HG03103 (cell line): ENCODE measurements at regions not wholly inside any gene's neighbourhood (a gene's known extent, or its start where the extent isn't known, plus 50 kb on each side); places are given as distances from the start of the nearest gene placed in this dataset.
"Not testable (repeated sequence)": the region's sequence is repeated elsewhere in the genome, so short reads cannot be mapped to it uniquely, and the experiment has no call there.

Experiments
- ATAC-seq: cut with Tn5 transposase; IDR thresholded peaks from one replicate; pipeline ENCODE4 v1.9.1; 2021; ENCODE audit warnings: low read depth; ENCODE audit not compliant: unreplicated experiment

DNA sequence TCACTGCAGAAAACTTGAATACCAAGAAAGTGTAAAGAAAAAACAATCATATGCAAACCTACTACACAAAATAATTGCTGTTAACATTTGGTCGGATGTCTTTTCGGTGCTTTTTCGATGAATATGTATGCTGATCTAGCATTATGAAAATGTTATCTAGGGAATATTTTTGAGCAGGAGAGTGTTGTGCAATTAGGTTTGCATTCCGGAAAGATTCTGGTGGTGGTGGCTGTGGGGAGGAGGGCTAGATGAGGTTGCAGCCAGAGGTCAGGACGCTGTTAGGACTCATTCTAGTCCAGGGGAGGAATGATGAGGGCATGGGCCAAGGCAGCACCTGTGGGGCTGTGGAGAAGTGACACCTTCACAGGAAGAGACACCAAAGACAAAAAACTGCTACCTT lies 258.0 kb upstream of the ASIC2 start:
- ATAC-seq = no peak

DNA sequence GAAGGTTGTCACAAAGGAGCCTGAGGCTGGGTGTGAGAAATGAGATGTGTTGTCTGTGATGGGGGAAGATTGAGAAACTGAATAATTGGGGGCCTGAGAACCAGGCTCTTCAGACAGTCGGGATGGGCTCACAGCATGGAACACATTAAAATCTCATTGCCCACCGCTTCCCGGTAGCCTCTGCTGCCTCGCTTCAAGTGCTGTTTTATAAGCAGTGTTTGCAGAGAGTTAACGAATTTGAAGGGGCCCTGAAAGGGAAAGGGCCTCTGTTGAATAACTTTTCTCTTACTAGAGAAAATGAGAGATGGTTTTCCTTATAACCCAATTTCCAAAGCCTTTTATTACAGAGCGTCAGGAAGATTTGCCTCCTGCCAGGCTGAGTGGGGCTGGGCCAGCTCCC lies 258.8 kb upstream of the ASIC2 start:
- no peak for ATAC-seq

DNA sequence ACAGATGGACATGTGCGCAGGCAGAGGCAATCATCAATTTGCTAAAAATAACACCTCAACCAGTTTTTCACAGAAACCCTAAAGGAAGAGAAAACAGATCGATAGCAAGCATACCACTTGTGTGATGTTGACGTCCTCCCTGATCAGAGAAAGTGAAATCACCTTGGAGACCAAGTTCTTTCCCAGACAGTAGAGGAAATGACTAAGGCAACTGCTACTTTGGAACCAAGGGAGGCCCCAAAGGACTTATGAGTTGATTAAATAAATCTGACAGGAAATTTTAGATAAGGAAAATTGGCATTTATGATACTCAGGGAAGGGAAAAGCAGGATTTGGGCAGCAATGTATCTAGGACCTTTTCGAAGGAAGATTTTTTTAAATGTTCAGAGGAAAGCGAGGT lies 267.1 kb upstream of the ASIC2 start:
- ATAC-seq = no peak

DNA sequence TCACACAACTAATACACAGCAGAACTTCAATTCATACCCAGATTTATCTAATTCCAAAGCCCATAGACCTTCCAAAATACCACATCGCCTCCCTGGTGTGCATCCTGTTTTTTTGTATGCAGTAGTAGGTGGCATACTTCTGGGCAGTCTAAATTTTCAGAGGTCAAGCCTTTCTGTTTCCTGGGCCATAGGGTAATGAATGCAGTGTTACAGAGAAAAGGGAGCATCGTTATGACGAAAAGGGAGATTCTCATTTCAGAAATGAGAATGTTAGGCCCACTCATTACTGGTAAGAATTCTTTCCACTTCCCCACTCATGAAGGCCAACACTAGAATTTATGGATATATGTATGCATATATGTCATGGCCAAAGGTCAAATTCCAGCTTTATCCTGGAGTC lies 267.8 kb upstream of the ASIC2 start:
- no peak for ATAC-seq

DNA sequence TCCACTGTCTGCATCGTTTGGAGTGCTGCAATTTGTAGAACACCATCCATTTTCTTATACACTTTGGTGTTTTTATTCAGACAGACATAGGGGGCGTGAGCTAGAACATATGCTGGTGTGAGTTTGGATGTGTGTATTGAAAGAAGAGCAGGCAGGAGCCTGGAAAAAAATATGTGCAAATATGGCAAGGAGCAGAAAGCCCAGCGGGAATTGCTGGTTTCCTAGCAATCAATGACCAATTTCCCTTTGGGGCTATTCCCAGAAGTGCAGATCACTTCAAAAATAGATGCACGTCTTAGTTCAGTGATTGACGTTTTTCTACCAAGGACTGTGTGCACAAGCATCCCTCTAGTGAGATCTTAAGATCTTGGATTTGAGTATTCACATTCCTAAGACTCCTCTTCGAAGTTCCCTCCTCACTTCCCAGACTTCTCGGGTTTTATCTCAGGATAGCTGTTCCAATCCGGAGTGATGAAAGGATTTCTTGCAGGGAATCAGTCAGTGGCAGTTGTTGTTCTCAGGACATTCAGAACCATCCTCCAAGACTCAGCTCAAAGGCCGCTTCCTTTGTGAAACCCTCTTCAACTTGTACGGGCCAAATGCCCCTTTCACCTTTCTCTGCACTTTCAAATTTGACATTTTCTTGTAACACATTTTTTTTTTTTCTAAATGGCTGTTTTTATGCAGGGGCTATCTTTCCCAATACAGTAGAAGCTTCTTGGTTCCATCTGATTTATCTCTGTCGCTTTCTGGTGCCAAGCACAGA lies 268.7 kb upstream of the ASIC2 start:
- ATAC-seq = no peak

DNA sequence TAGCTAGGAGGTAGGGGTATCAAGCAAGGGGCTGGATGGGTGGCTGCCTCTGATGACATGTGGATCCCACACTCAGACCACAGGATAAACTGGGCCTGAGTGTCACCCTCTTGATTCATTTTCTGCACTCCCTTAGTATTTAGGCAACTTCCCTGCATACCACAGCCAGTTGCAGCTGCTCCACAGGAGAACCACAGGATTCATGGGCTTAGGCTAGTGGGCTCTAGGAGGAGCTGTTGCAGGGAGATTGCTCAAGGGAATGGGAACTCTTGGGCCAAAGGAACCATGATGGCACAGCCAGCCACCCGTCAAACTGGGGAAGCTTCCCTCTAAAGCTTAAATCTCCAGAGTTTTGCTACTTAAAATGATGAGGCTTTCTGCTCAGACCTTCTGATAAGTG lies 269.7 kb upstream of the ASIC2 start:
- ATAC-seq = no peak

DNA sequence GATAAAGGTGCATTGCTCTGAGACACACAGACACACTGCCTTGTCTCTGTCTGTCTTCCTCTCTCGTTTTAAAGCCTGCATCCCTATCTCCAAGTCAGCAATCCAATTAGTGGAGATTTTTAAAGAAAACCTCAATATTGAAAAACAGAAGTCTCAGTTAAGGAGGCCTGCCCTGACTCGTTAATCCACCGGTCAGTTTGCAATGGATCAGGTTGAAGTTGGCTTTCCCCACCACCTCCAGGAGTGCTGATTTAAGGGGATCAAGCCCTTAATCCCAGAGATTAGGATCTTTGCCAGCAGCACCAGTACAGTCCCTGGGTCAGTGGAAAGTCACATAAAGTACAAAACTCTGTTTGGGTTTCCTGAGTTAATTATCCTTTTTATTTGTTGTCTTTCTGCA lies 271.1 kb upstream of the ASIC2 start:
- no peak for ATAC-seq

DNA sequence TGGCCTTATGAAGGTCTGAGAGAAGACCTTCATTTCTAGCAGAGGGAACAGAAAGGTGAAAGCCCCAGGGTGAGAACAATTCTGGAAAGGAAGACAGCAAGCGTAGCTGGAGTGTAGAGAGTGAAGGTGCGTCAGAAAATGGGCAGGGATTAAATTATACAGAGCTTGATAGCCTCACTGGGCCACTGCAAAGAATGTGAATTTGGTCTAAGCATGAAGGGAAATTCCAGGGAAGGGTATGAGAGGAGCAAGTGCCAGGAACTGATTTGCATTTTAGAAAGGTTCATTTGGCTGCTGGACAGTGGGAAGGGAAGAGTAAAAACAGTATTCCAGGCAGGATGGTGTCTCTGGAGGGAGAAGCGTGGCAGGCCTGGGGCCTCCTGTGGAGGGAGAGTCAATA lies 274.1 kb upstream of the ASIC2 start:
- ATAC-seq = no peak

DNA sequence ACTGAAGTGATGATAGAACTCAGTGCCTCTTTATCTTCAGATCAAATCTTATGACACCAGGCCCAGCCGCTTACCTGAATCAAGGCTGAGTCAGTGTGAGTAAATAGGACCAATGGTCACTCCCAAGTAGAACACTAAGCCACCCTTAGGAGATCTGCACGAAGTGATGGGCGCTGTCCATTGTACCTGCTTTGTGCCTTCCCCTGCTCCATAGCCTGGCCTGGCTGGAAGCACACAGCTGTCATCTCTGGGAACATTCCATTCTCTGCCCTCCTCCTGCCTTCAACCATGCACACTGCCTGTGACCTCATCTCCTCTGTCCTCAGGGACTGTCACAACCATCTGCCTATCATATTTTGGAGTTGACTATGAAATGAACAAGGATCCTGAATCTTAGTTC lies 279.5 kb upstream of the ASIC2 start:
- no peak for ATAC-seq

DNA sequence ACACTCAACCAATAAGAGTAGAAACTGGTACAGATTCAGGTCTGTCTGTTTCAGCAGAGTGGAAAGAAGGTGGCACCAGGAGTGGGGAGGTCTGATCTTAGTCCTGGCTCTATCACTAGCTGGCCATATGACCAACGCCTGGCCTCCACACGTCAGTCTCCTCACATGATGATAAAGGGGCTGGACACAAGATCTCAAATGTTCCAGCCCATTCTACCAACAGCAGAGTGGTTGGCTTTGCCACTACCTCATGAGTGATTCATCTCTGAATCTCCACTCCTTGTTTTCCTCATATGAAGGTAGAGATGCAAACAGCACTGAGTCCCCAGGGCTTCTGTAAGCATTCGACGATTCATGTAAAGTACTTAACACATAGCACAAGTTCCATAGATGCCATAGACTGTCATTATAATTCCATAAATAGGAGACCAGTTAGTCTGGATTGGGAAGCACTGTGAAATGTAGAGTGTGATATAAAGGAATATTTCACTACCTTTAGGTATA lies 281.9 kb upstream of the ASIC2 start:
- ATAC-seq = no peak

DNA sequence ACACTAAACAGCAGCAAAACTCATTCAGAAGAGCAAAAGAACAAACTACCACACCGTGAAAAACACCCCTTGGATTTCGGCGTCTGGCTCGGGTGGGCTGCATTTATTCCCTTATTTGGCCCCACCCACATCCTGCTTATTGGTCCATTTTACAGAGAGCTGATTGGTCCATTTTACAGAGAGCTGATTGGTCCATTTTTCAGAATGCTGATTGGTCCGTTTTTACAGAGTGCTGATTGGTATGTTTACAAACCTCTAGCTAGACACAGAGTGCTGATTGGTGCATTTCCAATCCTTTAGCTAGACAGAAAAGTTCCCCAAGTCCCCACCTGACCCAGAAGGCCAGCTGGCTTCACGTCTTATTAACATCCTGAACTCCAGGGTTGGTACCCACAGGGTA lies 286.6 kb upstream of the ASIC2 start:
- not testable (repeated sequence) for ATAC-seq

DNA sequence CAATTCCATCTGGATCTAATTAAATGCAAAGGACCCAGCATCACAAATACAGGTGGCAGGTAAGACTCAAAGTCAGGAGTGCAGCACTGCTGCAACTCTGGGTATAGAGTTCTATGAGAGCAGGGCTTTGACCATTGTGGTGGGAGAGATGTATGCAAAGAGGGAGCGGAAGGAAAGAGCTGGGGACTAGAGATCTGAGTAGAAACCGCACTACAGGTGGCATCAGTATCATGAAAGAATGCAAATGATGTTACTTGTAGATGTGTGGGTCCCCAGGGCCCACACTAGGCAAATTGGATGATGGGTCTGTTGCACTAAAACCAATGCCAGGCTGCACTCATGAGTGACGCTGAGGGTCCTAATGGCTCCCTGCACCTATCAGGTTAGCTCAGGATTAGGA lies 287.1 kb upstream of the ASIC2 start:
- ATAC-seq = no peak

DNA sequence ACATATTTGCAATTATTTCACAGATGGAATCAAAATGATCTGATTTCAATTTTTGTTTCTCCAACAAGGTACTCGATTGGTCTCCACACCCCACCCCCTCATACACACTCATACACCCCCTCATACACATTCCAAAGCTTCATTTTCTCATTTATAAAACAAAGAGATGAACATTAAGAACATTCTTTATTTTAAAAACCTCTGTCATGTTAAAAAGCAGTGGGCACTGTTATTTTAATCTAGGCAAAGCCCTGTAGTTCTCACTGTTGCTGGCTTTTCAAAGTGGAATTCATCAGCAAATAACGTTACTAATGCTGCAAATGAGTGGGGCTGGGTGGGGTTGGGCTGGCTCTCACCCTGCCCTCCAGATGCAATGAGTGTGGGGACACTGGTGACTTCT lies 289.6 kb upstream of the ASIC2 start:
- no peak for ATAC-seq

DNA sequence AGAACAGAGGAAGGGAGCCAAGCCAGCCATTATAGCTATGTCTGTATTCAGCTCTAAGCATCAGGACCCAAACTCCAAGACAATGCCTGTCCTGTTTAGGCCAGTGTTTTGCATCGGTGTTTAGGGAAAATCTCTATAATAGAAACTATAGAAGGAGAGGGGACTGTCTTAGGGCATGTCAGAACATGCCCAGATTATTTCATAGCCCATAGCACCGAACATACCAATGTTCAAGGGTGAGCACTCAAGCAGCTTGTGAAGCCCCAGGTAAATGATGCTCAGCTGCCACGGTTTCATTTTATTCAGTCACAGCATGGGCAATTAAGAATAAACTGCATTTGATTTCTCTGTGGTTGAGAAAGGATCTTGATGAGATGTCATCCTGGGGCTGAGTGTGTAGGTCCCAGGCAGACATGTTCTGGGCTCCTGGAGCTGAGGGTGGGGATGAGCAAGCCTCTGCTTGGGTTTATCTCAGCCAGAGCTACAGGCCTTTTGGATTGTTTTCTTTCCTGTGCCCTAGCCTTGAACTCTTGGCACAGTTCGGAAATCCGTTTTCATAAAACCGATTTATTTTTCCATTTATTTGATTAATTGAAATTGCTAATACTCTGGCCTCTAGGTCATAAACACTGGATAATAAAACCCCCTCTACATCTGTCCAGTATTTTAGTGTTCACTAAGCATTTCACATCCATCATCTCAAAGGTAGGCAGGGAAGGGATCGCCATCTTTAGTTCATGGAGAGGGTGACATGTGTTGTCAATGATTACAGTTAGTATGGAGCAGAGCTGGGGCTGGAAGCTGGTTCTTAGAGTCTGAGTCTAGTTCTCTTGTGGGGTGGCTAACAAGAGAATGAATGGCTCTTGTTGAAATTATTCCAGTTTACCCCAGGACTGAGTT lies 290.7 kb upstream of the ASIC2 start:
- ATAC-seq = no peak

DNA sequence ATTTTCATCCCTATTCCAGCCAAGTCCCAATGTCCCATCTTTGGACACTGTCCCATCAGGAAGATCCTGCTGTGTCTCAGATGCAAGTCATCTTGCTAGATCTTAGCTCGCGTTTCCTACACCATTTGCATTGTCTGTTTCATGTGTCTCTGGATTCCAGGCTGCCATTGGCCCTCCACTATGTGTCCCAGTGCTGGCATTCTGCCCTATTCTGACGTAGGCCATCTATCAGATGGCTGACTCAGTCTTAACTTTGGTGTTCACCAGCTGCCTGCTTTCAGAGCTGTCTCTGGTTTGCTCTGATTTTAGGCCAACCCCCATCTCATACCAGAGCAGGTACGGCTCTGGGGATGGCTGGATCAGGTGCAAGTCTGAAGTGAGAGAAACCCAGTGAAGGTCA lies 300.9 kb upstream of the ASIC2 start:
- ATAC-seq = no peak

DNA sequence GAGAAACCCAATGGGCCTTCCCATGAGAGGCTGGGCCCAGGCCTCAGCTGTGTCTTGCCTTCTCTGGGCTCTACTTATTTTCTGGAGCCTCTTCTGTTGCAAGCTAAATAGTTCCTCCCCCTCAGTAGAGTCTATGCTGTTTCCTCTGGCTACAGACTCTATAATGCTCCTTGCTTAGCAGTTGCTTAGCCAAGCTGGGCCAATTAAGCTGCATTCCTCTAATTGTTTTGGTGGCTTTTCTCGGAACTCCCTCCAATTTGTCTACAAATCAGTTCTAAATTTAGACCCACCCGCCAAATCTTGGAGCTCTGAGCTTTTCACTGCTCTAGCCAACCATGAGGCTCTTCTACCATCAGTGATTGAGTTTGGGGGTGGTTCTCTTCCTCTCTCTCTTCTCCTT lies 302.7 kb upstream of the ASIC2 start:
- ATAC-seq = no peak

DNA sequence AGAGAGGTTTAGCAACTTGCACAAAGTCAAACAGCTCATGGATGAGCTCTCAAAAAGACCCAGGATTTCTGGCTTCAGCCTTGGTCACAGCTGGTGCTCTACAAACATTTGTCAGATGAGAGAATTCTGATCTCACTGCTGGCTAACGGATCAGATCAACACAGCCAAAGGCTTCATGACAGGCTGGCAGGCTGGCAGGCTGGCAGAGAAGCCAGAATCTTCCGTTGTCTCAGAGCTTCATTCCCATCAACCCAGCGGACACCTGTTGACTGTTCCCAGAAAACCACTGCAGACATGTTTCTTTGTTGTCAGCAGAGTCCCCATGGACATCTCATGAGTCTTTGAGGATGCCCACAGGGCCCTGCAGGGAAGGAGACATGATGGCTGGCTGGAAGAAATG lies 303.8 kb upstream of the ASIC2 start:
- no peak for ATAC-seq

DNA sequence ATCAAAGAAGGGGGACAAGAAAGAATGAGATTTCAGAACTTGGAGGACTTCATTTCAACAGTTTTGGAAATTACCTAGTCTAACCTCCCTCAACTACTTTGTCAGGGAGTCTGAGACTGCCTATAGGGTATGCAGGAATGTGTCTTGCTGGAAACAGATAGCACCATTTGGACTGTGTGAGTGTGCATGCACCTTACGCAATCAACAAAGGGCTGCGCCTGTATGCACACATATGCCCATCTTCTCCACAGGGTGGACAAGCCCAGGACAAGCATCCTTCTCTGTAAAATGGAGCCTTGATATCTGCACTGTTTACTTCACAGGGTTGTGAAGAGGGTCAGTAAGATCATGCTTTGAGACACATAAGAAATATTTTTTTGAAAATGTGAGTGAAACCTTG lies 305.7 kb upstream of the ASIC2 start:
- ATAC-seq = no peak

DNA sequence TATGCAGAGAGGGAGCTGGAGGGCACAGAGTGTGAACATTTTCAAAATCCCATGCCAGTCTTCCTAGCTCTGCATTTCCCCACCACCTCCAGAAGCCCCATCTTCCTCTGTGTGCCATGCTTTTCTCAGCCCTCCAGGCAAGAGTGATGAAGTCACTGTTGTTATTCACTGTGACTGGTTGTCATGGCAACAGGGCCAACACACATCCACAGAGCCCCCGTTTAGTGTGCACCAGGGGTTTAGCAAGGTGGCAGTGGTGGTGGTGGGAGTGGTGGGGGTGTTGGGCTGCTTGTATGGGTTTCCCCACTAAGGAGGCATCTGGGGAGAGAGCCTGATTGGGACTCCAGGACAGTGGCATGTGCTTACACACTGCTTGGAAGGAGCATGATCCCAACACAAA lies 309.9 kb upstream of the ASIC2 start:
- no peak for ATAC-seq

DNA sequence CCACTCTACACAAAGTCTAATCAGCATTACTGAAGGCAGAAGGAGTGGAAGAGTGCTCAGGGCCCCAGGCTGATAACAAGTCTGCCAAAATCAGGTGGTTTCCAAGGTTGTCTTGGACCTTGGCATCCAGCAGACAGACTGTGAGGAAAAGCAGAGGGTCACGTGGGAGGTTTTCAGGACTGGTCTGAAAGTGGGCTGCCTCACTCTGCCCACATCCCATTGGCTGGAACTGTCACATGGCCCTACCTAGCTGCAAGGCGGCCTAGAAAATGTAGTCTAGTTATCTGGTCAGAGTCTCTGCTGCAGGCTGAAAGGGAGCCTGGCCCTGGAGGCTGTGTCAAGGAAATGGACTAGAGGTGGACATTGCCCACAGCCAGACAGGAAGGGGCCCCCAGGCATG lies 310.7 kb upstream of the ASIC2 start:
- ATAC-seq = no peak

DNA sequence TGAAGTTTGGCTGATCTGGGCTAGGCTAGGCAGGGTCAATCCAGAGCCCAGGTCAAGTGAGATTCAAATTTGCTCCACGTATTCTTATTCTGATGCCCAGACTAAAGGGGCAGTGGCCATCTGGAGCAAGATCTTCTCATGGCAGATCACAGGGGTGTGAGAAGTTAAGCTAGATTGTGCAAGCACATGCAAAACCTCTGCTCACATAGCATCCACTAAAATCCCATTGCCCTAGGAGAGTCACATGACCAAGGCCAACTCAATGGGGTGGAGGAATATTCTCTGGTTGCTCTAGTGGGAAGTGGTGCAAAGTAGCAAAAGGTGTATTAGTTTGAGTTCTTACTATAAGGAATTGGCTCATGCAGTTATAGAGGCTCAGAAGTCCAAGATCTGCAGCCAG lies 318.4 kb upstream of the ASIC2 start:
- no peak for ATAC-seq

DNA sequence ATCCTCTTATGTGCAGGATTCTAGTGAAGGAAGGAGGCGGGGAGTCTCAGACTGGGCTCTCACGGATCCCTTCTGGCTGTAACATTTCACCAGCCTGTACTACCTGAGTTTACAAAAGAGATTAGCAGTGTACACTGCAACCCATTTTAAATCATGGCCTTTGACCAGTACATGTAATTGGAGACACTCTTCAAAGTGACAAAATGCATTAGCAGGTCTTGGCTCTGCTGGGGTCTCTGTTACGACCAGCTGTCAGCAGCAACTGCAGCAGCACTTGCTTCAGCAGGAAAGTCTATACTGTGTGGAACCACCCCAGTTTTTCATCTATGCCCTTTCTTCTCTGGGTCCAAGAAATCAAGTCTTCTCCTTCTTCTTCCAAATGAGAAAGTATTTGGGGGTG lies 322.8 kb upstream of the ASIC2 start:
- no peak for ATAC-seq
